ENCODE measurements at regions not wholly inside any gene's neighbourhood (a gene's known extent, or its start where the extent isn't known, plus 50 kb on each side); places are given as distances from the start of the nearest gene placed in this dataset.

DNA sequence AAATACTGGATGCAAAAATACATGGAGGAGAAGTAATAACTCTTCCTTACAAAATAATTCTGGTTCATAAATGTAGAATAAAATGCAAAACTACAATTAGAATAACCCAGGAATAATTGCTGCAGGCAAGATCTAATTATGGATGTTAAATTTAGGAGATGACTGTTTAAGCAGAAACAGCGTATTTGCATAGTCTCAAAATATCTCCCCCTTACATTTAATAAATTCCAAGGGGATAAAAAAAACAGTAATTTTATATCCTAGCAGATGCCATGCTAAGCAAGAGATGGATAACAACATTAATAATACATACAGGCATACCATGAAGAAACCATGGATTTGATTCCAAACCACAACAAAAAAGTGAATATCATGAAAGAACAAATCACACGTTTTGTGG is 1253.1 kb upstream of the MIR17HG start:
- Mint-ChIP-seq H3K27me3 (ENCODE audit: unreplicated experiment) (no peaks in the 10 kb centered on the region), H3K36me3 (ENCODE audit: low read depth, unreplicated experiment) (no peaks in the 10 kb centered on the region), H3K4me1 (ENCODE audit: unreplicated experiment) (no peaks in the 10 kb centered on the region), H3K27ac (ENCODE audit: unreplicated experiment) (no peak overlapping the region), H3K4me3 (ENCODE audit: unreplicated experiment) (no peak overlapping the region), H3K9me3 (ENCODE audit: unreplicated experiment) (no peaks in the 10 kb centered on the region)
- TF ChIP-seq, protein P1, sequence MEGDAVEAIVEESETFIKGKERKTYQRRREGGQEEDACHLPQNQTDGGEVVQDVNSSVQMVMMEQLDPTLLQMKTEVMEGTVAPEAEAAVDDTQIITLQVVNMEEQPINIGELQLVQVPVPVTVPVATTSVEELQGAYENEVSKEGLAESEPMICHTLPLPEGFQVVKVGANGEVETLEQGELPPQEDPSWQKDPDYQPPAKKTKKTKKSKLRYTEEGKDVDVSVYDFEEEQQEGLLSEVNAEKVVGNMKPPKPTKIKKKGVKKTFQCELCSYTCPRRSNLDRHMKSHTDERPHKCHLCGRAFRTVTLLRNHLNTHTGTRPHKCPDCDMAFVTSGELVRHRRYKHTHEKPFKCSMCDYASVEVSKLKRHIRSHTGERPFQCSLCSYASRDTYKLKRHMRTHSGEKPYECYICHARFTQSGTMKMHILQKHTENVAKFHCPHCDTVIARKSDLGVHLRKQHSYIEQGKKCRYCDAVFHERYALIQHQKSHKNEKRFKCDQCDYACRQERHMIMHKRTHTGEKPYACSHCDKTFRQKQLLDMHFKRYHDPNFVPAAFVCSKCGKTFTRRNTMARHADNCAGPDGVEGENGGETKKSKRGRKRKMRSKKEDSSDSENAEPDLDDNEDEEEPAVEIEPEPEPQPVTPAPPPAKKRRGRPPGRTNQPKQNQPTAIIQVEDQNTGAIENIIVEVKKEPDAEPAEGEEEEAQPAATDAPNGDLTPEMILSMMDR (IDR thresholded peaks at IDR 0.05; ENCODE audit: unreplicated experiment), result no peak
- DNase-seq (ENCODE audit: low spot score), result no peak

DNA sequence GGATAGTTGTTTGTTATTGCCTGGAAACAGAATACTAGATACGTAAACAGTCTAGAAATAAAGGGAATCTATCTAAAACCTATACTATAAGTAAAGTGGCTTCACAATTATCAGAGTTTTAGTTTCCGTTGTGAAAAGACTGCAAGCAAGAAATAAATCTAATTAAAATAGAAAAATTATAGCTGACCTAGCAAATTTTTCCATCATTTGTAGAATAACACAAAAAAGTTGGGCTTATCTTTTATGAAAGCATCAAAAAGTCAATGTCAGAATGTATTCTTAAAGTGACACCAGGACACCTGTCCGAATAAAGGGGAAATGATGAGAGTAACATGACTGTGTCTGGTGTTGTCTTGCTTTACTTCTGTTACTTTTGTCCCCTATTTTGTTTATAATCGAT is 1248.9 kb upstream of the MIR17HG start:
- H3K4me1 Mint-ChIP-seq (ENCODE audit: unreplicated experiment), result no peaks in the 10 kb centered on the region
- H3K27ac Mint-ChIP-seq (ENCODE audit: unreplicated experiment), result no peak overlapping the region
- TF ChIP-seq, protein P1 (IDR thresholded peaks at IDR 0.05; ENCODE audit: unreplicated experiment), result no peak
- H3K4me3 Mint-ChIP-seq (ENCODE audit: unreplicated experiment), result no peak overlapping the region
- no peaks in the 10 kb centered on the region for H3K36me3 Mint-ChIP-seq (ENCODE audit: low read depth, unreplicated experiment)
- H3K27me3 Mint-ChIP-seq (ENCODE audit: unreplicated experiment), result no peaks in the 10 kb centered on the region
- no peak for DNase-seq (ENCODE audit: low spot score)
- H3K9me3 Mint-ChIP-seq (ENCODE audit: unreplicated experiment), result no peaks in the 10 kb centered on the region

DNA sequence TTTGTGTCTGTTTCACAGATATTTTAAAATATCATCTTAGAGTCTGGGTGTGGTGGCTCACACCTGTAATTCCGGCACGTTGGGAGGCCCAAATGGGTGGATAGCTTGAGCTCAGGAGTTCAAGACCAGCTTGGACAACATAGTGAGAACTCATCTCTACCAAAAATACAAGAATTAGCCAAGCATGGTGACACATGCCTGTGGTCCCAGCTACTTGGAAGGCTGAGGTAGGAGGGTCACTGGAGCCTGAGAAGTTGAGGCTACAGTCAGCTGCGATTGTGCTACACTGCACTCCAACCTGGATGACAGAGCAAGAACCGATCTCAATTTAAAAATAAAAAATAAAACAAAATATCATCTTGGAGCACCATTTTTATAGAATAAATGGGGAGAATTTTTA is 1247.6 kb upstream of the MIR17HG start:
- Mint-ChIP-seq H3K27ac (ENCODE audit: unreplicated experiment) (no peak overlapping the region), H3K4me3 (ENCODE audit: unreplicated experiment) (no peak overlapping the region), H3K36me3 (ENCODE audit: low read depth, unreplicated experiment) (no peaks in the 10 kb centered on the region), H3K9me3 (ENCODE audit: unreplicated experiment) (no peaks in the 10 kb centered on the region), H3K27me3 (ENCODE audit: unreplicated experiment) (no peaks in the 10 kb centered on the region), H3K4me1 (ENCODE audit: unreplicated experiment) (no peaks in the 10 kb centered on the region)
- TF ChIP-seq, protein P1 (IDR thresholded peaks at IDR 0.05; ENCODE audit: unreplicated experiment), result no peak
- no peak for DNase-seq (ENCODE audit: low spot score)

DNA sequence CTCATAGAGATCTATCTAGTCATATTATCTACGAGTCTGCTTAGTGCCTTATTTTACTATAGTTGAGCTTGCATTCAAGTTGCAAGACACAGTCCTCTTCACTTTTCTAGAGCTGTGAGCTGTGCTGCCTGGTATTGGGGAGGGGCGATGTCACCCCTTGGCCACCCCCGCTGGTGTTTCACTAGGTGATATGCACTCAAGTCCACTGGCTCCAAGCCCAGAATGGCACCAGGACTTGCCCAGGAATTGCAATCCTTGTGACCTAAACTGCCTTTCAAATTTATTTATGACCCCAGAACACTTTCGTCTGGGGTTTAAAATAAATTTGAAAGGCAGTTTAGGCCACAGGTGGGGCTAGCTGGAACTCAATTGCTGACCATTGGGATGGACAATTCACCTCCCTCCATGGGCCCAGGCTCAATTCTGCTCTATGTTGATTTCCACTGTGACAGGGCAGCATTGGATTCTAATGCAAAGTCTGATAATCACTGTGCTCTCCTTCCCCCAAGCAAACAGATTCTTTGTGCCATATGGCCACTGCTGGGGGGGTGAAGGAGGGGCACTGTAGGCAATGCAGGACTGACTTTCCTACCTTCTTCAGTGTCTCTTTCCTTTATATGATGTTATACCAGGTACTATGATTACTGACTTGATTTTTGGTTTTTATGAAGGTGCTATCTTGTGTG is 1244.2 kb upstream of the MIR17HG start:
- no peaks in the 10 kb centered on the region for H3K27me3 Mint-ChIP-seq (ENCODE audit: unreplicated experiment)
- no peak overlapping the region for H3K27ac Mint-ChIP-seq (ENCODE audit: unreplicated experiment)
- TF ChIP-seq, protein P1 (IDR thresholded peaks at IDR 0.05; ENCODE audit: unreplicated experiment), result no peak
- no peaks in the 10 kb centered on the region for H3K9me3 Mint-ChIP-seq (ENCODE audit: unreplicated experiment)
- H3K4me1 Mint-ChIP-seq (ENCODE audit: unreplicated experiment), result peaks cover 5% of the 10 kb centered on the region
- H3K36me3 Mint-ChIP-seq (ENCODE audit: low read depth, unreplicated experiment), result no peaks in the 10 kb centered on the region
- no peak overlapping the region for H3K4me3 Mint-ChIP-seq (ENCODE audit: unreplicated experiment)
- no peak for DNase-seq (ENCODE audit: low spot score)

DNA sequence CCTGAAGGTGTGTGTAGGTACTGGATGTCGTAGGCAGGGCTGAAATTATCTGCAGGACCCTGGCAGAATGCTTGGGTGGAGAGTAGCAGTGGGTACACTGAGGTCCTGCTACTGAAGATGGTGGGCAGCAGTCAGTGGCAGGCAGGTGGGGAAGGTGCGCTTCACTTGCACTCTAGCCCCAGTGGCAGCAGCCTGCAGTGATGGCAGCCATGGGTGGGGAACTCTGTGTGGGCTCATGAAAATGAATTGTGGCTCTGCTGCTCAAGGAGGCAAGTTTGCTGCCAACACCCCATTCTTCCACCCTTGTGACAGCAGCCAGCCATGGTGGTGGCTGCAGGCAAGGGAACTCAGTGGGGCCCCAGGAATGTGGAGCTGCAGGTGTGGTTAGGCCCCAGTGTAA is 1242.7 kb upstream of the MIR17HG start:
- H3K36me3 Mint-ChIP-seq (ENCODE audit: low read depth, unreplicated experiment), result no peaks in the 10 kb centered on the region
- no peak for DNase-seq (ENCODE audit: low spot score)
- H3K4me3 Mint-ChIP-seq (ENCODE audit: unreplicated experiment), result no peak overlapping the region
- H3K27ac Mint-ChIP-seq (ENCODE audit: unreplicated experiment), result no peak overlapping the region
- H3K27me3 Mint-ChIP-seq (ENCODE audit: unreplicated experiment), result no peaks in the 10 kb centered on the region
- no peaks in the 10 kb centered on the region for H3K9me3 Mint-ChIP-seq (ENCODE audit: unreplicated experiment)
- TF ChIP-seq, protein P1 (IDR thresholded peaks at IDR 0.05; ENCODE audit: unreplicated experiment), result no peak
- H3K4me1 Mint-ChIP-seq (ENCODE audit: unreplicated experiment), result peaks cover 5% of the 10 kb centered on the region
